ENCODE measurements at regions not wholly inside any gene's neighbourhood (a gene's known extent, or its start where the extent isn't known, plus 50 kb on each side); places are given as distances from the start of the nearest gene placed in this dataset.

GRCh38 chr2:10972683-10973433 is 61.1 kb downstream of the KCNF1 start:
- Histone ChIP-seq H3K9me3 (no peaks in the 10 kb centered on the region), H3K27ac (no peak overlapping the region), H3K36me3 (ENCODE audit: insufficient read depth in 1 of 2, low read depth in 1 of 2) (no peaks in the 10 kb centered on the region), H3K4me1 (no peaks in the 10 kb centered on the region), H3K4me3 (no peak overlapping the region), H3K27me3 (ENCODE audit: insufficient read depth in 3 of 3, low read length in 2 of 3) (peaks cover 0 to 10% (median 0%) of the 10 kb centered on the region in 3 donors)
- TF ChIP-seq CTCF (IDR thresholded peaks at IDR 0.05), result no peak
- WGBS, 3 donors, result 87 to 93% (median 92%) methylated on average over 17 of the region's 17 CpGs
- intact Hi-C loops (cut with DNase I), result no loop called here
- no peak for ATAC-seq
- DNase-seq, result no peak

- Histone ChIP-seq H3K4me3 (no peak overlapping the region), H3K4me1 (no peaks in the 10 kb centered on the region), H3K36me3 (ENCODE audit: insufficient read depth in 1 of 2, low read depth in 1 of 2) (no peaks in the 10 kb centered on the region), H3K9me3 (no peaks in the 10 kb centered on the region), H3K27me3 (ENCODE audit: insufficient read depth in 3 of 3, low read length in 2 of 3) (peaks cover 0 to 16% (median 0%) of the 10 kb centered on the region in 3 donors), H3K27ac (no peak overlapping the region)
- DNase-seq (no peak), ATAC-seq (no peak)
- no peak for TF ChIP-seq CTCF (IDR thresholded peaks at IDR 0.05)
- 81 to 84% (median 82%) methylated on average over 6 of the region's 6 CpGs for WGBS, 3 donors
- intact Hi-C loops (cut with DNase I), result no loop called here
These were observed 62.0 kb downstream of the KCNF1 start for GRCh38 chr2:10973766-10974165.

- no peak for DNase-seq
- WGBS, 3 donors, result 45 to 57% (median 48%) methylated on average over 9 of the region's 9 CpGs
- H3K27ac ChIP-seq, result no peak overlapping the region
These were observed 65.3 kb downstream of the KCNF1 start for GRCh38 chr2:10977003-10977402.

GRCh38 chr2:10977621-10978020 is 65.9 kb downstream of the KCNF1 start:
- Histone ChIP-seq H3K27ac (no peak overlapping the region), H3K36me3 (ENCODE audit: insufficient read depth in 1 of 2, low read depth in 1 of 2) (no peaks in the 10 kb centered on the region), H3K9me3 (no peaks in the 10 kb centered on the region), H3K27me3 (ENCODE audit: insufficient read depth in 3 of 3, low read length in 2 of 3) (peaks cover 0 to 16% (median 0%) of the 10 kb centered on the region in 3 donors), H3K4me3 (no peak overlapping the region), H3K4me1 (no peaks in the 10 kb centered on the region)
- intact Hi-C loops (cut with DNase I), result no loop called here
- no peak for TF ChIP-seq CTCF (IDR thresholded peaks at IDR 0.05)
- no peak for DNase-seq
- ATAC-seq, result no peak
- 33 to 44% (median 39%) methylated on average over 7 of the region's 7 CpGs for WGBS, 3 donors

More at GRCh38 chr2:10977003-10977402, 65.3 kb downstream of the KCNF1 start:
- ATAC-seq, result no peak
- Histone ChIP-seq H3K4me3 (no peak overlapping the region), H3K36me3 (ENCODE audit: insufficient read depth in 1 of 2, low read depth in 1 of 2) (no peaks in the 10 kb centered on the region), H3K4me1 (no peaks in the 10 kb centered on the region), H3K27me3 (ENCODE audit: insufficient read depth in 3 of 3, low read length in 2 of 3) (peaks cover 0 to 16% (median 0%) of the 10 kb centered on the region in 3 donors), H3K9me3 (no peaks in the 10 kb centered on the region)
- TF ChIP-seq CTCF (IDR thresholded peaks at IDR 0.05), result no peak
- intact Hi-C loops (cut with DNase I), result no loop called here

Measured in psoas muscle (tissue), 7 donors.